NCI-H345 treated with DMSO at 0.1 percent for 48 hours (cell line): ENCODE measurements at regions not wholly inside any gene's neighbourhood (a gene's known extent, or its start where the extent isn't known, plus 50 kb on each side); places are given as distances from the start of the nearest gene placed in this dataset.

Source experiments
- DNase-seq: peaks from one replicate; lab custom pipeline; 2025; ENCODE audit not compliant: unreplicated experiment; lab: John Stamatoyannopoulos, UW

GRCh38 chr16:73485880-73486279 is 438.0 kb upstream of the ZFHX3 start:
- DNase-seq: no peak

GRCh38 chr16:73483934-73484711 is 436.2 kb upstream of the ZFHX3 start:
- DNase-seq: no peak

GRCh38 chr16:73483076-73483791 is 435.3 kb upstream of the ZFHX3 start:
- no peak for DNase-seq

GRCh38 chr16:73482310-73482709 is 434.4 kb upstream of the ZFHX3 start:
- DNase-seq: no peak

GRCh38 chr16:73480381-73480780 is 432.5 kb upstream of the ZFHX3 start:
- no peak for DNase-seq

GRCh38 chr16:73473713-73474112 is 425.8 kb upstream of the ZFHX3 start:
- no peak for DNase-seq

- no peak for DNase-seq
Measured at GRCh38 chr16:73464834-73465233, 416.9 kb upstream of the ZFHX3 start.

- no peak for DNase-seq
Measured at GRCh38 chr16:73459586-73459985, 411.7 kb upstream of the ZFHX3 start.

GRCh38 chr16:73457851-73458250 is 409.9 kb upstream of the ZFHX3 start:
- DNase-seq: no peak

- no peak for DNase-seq
Measured at GRCh38 chr16:73448970-73449369, 401.0 kb upstream of the ZFHX3 start.

GRCh38 chr16:73447846-73448245 is 399.9 kb upstream of the ZFHX3 start:
- DNase-seq: no peak

- no peak for DNase-seq
Measured at GRCh38 chr16:73434621-73435020, 386.7 kb upstream of the ZFHX3 start.

- DNase-seq: no peak
Measured at GRCh38 chr16:73433731-73434307, 385.9 kb upstream of the ZFHX3 start.

GRCh38 chr16:73432850-73433730 is 385.2 kb upstream of the ZFHX3 start:
- DNase-seq: peak; percentile 37

- no peak for DNase-seq
Measured at GRCh38 chr16:73430138-73430537, 382.2 kb upstream of the ZFHX3 start.

- DNase-seq: no peak
Measured at GRCh38 chr16:73428121-73428520, 380.2 kb upstream of the ZFHX3 start.

- no peak for DNase-seq
Measured at GRCh38 chr16:73427164-73427563, 379.2 kb upstream of the ZFHX3 start.

GRCh38 chr16:73426433-73427160 is 378.7 kb upstream of the ZFHX3 start:
- DNase-seq: no peak

- no peak for DNase-seq
Measured at GRCh38 chr16:73420676-73421075, 372.7 kb upstream of the ZFHX3 start.

- DNase-seq: no peak
Measured at GRCh38 chr16:73420244-73420643, 372.3 kb upstream of the ZFHX3 start.

- no peak for DNase-seq
Measured at GRCh38 chr16:73418691-73419090, 370.8 kb upstream of the ZFHX3 start.
